HG02642 (cell line): ENCODE measurements at regions not wholly inside any gene's neighbourhood (a gene's known extent, or its start where the extent isn't known, plus 50 kb on each side); places are given as distances from the start of the nearest gene placed in this dataset.

Experiments
- ATAC-seq: cut with Tn5 transposase; IDR thresholded peaks from one replicate; pipeline ENCODE4 v1.9.1; 2021; ENCODE audit warnings: mild to moderate bottlenecking; ENCODE audit not compliant: unreplicated experiment, poor library complexity

DNA sequence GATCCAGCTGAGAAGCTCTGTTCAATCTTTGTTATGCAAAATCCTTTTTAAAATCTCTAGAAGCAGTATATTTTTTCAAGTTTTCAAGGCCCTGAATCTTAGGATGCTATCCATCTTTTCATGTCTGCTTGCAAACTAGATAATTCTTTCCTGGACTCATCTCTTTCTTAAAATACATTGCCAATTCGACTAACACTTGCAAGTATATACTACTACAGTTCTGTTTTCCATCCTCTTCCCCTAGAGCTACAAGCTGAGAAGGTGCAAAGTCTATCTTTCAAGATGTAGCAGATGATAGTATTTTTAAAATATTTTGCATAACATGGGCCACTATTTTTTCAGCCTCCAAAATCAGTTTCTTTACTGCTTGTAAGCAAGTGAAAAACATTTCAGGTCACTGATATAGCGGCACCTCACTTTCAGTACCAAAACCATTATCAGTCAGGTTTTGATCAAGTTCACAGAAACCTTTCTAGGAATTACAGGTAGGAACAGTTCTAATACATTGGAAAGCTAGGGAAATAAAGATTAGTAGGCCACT, 196.4 kb upstream of the CDH20 start:
- no peak for ATAC-seq

DNA sequence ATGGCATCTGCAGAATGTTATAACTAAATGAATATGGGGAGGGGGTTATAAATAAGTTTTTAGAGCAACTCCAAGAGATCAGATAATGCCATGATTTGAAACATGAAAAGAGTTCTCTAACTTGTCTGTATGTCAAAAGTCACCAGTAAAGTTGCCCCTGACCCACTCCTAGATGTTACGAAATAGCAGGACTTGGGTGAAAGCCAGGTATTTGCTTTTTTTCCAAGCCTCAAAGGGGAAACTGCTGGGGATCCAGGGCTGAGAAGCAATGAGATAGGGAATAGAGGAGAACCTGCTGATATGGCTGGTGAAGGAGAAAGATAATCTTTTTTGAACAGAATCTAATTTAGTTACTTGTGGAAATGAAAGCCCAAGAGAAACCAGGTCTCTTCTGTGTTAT, 191.5 kb upstream of the CDH20 start:
- no peak for ATAC-seq

DNA sequence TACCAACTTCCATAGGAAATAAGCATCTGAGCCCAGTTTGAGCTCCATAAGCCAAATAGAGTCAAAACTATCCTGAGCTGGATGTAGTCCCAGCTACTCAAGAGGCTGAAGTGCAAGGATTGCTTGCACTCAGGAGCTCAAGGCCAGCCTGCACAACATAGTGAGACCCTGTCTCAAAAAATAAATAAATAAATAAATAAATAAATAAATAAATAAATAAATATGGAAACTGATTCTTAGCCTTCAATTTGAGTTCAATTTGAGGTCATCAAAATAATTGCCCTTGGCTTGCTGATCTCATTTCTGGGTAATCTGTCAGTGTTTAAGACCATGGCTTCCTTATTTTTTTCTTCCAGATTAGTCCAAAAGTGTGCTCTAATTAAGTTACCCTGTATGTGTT, 184.9 kb upstream of the CDH20 start:
- no peak for ATAC-seq

DNA sequence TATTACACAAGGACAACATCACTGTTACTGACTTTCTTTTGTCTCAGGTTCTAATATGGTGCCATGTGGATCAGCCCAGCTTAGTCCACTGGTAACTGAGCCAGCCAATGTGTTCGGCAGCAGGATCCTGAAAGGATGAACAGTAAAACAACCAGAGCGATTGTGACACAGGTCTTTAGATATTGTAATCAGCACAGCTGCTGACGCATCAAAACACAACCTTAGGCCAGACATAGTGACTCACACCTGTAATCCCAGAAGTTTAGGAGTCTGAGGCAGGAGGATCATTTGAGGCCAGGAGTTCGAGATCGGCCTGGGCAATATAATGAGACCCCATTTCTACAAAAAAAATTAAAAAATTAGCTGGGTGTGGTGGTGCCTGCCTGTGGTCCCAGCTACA, 183.4 kb upstream of the CDH20 start:
- ATAC-seq: no peak

DNA sequence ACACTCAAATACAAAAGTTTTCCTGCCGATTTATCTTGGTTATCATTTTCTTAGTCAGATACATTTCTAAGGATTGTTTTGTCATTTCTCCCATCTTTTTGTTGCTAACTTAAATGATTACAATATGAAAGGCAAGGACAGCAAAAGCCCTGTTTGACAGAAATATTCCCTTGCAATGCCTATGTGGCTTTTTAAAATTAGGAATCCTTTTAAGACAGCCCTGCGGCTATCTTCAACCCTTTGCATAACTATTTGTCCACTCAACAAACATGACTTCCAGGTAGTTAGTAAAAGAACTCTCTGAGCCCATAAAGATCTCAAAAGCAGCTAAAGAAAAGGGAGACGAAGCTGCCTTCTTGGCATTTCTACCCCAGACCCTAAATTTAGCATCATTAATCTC, 179.7 kb upstream of the CDH20 start:
- no peak for ATAC-seq

DNA sequence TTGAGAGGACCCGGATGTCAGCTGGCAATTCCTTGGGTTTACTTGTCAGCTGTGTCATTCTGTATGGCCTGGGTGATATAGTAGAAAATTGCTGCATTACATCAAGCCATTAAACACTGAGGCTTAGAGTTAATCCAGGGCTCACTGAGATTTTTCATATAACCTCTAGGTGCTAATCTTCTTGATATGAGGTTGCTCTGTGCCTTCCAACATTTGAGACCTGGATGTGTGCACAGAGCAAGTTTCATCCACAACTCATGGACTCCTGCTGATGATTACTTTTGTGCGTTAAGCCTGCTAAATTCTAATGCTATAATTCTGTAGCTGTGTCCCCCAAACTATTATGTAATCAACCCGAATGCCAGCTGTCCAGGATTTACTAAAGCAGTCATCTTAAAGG, 178.4 kb upstream of the CDH20 start:
- ATAC-seq: no peak

DNA sequence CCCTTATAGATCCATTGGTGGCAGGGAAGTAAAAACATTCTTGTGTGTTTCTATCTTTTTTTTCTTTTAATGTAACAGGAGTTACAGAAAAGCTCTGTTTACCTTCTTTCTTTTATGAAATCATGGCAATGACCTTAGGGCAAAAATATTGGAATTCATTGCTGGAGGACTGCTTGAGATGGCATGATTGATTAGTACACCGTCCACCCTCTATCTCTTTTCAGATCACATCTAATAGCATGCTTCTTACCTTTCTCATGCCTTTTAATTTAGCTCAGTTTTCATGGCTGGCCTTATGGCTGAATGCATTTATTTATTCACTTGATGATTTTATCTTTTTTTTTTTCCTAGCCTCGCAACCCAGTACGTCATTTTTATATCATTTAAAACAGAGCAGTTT, 177.6 kb upstream of the CDH20 start:
- no peak for ATAC-seq

DNA sequence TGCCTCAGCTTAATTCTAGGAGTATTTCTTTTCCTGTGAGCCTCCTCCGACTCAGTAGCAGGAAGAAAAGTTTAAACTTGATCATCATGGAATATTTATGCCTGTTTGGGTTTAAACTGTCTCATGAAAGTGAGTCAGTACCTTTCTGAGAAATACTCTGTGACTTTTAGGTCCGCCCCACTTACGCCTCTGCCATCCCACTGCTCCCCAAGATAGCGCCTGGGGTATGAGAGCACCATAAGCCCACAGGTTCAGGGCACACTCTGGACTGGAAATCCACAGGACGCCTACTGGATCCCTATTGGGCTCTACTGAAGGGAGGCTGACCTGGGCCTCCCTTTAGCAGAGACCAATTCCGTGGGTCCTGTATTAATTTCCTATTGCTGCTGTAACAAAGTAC, 175.8 kb upstream of the CDH20 start:
- no peak for ATAC-seq

DNA sequence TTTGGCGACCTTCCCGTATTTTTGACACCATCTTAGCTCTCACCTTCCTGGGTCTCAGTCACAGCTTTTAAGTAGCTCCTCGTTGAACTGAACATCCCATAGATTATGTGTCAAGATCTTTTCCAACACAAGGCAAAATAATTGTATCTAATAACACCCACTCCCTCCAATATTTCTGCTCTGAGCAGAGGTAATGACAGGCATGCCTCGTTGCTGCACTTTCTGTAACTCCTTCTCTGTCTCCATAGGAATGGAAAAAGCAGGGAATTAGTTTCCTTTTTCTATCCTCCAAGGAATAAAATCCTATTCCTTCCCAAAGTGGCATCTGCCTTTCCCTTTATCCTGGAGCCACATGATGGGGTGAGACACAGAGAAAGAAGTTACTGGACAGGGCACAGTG, 174.0 kb upstream of the CDH20 start:
- no peak for ATAC-seq

DNA sequence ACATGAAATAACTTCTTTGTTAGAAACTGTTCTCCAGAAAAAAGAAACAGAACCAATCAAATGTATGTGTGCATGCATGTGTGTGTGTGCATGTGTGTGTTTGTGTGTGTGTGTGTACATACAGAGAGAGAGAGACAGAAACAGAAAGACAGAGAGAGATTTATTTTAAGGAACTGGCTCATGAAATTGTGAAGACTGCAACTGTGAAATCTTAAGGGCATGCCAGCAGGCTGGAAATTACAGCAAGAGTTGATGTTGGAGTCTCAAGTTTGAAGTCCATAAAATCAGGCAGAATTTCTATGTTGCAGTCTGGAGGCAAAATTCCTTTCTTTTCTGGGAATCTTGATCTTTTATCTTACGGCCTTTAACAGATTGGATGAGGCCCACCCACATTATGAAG, 168.9 kb upstream of the CDH20 start:
- no peak for ATAC-seq

DNA sequence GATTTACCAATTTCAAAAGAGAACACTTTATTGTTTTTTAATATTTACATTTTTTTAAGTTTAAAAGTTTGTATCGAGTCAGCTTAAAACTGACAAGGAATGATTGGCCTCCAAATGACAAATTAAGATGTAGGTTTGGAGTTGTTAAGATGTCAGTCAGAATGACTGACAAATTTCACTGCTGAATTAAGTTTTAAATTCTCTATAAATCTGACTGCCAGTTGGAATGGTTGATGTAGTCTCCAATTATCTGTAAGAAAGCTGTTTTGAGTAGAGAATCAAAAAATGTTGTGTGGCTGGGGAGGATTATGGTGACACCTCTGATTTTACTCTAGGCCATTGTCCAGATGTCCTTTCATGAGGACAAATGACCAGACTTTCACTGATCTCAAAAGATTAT, 165.3 kb upstream of the CDH20 start:
- ATAC-seq: no peak

DNA sequence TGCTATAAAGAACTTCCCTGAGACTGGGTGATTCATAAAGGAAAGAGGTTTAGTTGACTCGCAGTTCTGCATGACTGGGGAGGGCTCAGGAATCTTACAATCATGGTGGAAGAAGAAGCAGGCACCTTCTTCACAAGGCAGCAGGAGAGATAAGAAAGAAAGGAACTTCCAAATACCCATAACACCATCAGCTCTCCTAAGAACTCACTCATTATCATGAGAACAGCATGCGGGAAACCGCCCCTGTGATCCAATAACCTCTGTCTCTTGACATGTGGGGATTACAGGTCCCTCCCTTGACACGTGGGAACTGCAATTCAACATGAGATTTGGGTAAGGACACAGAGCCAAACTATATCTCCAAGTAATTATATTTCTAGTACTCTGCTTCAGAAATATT, 163.8 kb upstream of the CDH20 start:
- ATAC-seq: no peak

DNA sequence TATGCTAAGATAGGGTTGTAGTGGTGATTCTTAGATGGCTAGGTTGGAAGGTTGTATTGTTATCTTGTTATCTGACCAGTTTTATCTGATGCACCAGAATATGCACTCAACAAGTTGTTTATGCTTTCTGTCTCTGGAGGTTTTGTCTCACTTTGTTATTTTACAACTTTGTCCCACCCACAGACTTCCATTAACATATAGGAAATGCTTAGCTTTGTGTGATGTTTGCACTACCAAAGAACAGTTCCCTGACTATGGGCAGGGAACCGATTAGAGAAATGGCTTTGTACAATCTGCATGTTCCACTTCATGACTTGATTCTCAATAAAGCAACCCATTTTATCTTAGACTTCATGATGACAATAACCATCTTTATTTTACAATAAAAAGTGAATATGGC, 160.6 kb upstream of the CDH20 start:
- ATAC-seq: no peak

DNA sequence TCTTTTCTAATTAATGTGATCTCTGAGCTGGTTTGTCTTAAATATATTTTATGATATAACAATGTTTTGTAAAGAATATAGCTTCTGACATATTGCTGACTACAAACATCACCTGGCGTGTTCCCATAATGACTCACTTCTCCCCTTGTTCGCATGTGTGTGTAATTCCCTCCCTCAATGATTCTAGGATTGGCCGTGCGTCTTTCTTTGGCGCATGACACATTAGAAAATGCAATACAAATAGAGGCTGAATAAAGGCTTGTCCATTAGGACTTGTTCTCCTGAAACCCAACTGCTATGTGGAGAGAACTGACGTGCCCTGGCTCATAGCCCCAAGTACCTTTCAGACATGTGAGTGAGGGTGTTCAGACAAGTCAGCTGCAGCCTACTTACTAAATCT, 159.7 kb upstream of the CDH20 start:
- ATAC-seq: no peak

DNA sequence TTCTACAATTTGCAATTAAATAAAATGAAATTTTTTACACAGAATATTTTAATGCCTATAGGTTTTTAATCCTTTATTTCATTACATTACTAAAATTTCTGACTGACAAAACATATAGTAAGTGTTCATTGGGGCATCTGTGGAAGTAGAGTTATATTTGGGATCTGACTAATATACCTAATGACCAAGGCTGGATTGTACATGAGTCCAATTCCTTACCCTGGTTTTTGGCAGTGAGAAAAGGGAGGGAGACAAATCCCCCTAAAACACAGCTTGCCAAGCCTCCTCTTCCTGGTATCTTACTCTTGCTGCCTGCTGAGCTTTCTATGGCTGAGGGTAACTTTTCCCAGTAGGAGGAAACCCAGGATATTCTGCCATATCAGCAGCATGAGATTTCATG, 149.4 kb upstream of the CDH20 start:
- ATAC-seq: no peak

DNA sequence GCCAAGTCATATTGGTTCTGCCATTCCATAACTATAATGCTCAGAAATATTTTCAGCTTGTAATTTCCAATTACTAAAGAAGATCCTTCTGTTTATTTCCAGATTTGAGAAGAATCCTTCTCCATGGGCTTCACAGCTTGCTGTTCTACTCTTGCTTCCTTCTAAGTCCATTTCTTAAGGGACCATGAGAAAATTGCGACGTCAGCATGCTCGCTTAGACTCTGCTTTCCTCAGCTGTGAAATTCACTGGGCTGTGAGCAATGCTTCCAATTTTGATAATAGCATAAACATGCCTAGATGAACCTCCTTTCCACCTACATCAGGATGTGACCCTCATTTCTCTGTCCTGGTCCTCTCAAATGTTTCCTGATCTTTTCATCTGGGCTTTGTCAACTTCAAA, 145.3 kb upstream of the CDH20 start:
- no peak for ATAC-seq

DNA sequence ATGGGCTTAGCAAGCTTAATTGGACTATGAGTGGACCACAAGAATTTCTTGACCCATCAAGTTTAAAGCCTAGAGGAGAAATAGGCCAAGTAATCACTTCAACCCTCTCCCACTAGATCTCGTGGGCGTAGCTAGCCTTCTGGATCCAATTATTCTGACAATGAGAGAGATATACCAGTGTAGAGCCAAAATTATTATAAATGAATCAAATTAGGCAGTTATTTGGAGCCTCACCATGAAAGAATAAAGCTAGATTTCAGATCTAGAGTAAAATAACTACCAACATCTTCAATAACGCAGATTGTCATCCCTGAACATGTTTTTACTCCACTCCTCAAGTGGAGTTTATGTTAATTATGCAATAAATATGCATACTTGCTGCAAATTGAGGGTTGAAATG, 143.9 kb upstream of the CDH20 start:
- no peak for ATAC-seq

DNA sequence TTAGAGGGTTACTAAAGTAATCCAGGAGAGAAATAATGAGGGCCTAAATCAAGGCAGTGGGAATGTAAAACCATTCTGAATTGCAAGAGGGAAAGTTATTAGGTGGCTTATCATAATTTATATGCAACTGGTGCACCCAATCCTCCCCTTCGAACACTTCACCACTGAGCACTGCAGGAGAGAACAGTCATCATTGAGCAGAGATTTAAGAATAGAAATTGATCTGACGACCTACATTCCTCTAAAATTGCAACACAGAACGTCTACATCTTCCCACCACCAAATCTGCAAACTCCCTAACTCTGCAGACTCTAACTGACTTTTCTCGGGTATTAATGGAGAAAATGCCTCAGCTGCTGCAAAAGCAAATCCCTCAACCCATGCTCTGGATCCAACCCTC, 138.5 kb upstream of the CDH20 start:
- ATAC-seq: no peak

DNA sequence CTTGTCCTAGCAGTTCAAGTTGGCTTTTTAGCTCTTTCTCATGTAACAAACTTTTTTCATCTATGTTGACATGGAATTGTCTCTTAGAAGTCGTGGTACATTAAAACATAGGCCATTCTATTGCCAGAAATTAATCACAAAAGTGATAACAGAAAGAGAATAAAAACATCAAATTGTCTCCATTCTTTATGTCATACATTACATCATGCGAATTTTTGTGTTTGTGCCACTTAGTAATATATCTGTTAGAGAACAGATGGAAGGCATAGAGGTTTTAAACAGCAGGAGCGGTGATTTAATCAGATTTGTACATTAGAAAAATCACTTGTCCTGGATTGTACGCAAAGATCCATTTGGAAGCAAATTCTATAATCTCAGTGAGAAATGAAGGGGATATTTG, 136.5 kb upstream of the CDH20 start:
- ATAC-seq: no peak

DNA sequence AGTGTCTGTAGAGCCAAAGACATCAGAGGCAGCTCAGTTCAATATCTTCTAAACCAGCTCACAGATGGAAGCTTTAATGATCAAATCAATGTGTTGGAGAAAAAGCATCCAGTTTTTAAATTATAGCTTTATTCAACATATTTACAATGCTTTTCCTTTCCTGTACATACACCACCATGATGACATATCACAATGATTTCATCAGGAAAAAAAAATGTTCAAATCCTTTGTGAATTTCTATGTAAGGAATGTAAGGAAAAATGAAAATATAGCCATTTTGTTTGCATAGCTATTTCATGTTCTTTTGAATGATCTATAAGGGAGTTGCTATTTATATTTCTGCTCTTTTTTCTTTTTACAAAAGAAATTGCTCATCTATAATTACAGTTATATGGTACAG, 134.7 kb upstream of the CDH20 start:
- ATAC-seq: no peak

DNA sequence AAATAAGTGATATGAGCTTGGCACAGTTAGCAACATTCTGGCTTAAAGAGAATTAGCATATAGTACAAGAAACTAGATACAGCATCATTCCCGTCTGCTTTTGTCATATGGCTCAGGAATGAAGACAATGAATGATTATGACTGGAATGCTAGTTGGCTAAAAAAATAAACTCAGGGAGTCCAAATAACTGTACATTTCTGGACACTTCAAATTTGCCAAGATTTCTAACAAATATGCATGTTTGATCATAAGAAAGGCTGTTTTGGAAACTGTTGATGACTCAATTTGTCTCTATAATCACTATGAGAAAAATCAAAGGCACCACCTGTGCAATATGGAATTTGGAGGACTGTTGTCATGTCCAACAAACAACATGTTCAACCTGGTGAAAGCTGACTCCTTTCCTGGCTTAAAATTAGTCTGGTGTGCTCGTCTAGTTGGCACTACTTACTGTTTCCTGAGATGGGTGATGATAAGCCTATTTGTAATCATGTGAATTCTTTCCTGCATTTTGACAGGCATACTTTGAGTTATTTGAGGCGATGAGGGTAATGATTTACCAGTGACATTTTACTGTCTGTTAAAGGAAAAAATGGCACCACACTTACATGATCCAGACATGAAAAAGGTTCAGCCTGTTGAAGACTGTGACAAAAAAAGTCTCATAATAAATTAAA, 133.9 kb upstream of the CDH20 start:
- no peak for ATAC-seq

DNA sequence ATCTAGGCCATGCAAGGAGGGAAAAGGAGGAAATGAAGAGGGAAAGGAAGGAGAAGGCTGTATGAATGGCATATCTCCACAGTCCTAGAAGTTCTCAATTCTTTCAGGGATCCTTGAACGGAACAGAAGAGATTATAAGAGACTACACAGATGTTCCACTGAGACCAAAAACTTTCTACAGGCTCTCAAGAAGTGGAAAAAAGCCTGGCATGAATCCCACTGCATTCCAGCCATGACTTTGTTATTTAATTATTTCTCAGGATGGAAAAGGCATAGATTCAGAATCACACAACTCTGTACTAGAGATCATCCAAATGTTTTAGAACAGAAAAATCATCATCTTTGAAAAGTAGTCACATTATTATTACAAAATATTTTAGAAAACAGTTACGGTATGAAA, 131.7 kb upstream of the CDH20 start:
- no peak for ATAC-seq

DNA sequence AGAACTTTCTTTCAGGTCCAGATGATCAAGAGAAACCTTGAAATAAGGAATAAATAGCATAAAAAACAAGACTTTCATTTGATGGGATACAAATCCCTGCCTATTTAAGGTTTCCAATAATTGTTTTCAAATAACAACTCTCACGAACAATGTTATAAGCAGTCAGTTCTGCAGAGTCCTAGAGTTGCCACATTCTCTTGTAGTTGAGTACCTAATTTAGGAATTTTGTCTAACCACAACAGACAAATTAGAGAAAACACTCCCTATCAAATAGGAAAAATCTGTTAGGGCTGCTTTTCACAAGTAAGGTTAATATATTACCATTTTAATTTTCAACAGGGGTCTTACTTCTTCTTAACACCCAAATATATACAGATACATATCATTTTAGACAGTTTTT, 130.1 kb upstream of the CDH20 start:
- ATAC-seq: no peak
